ENCODE measurements at regions not wholly inside any gene's neighbourhood (a gene's known extent, or its start where the extent isn't known, plus 50 kb on each side); places are given as distances from the start of the nearest gene placed in this dataset.

DNA sequence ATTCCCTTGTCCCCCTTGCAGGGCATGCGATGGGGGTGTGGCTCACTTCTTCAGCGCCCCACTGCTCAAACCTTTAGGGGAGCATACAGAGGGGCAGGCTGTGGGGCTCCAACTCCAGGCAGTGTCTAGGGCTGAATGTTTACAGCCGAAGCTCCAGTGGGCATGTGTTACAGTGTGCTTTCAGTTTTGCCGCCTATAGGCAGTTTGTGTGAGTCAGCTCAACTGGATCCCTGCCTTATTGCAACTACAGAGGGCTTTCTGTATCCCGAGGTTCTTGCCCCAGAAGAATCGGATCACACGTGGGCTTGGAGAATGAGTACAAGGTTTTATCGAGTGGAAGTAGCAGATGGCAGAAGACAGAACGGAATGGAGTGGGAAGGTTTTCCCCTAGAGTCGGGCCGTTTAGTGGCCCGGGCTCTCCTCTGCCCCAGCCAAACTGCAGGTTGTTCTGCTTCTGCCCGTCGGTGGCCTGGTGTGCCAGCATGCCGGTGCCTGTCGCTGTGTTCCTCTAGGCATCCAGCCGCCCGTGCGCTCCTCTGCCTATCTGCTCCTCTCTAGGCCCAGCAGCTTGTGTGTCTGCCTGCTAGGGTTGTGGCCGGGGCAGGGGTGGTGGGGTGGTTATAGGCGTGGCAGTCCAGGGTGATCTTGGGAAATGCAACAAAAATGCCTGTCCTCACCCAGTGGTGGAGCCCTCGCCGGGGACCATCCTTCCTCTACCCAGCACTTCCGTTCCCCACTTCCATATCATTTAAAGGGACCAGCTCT is 435.9 kb upstream of the SGCG start:
- WGBS, 2 experiments (ENCODE audit: extremely low coverage in 2 of 2, insufficient read length in 1 of 2): 83% methylated on average over 3 of the region's 24 CpGs; no CpG with 5 or more reads in 1 of the 2 experiments
- dilution Hi-C loops (cut with HindIII; ENCODE audit: low sequenced_read_pairs, unreplicated experiment): no loop called here

More for the DNA sequence above, 435.9 kb upstream of the SGCG start:
- H3K9ac ChIP-seq (ENCODE audit: low read depth, low read length): no peak overlapping the region
- H3K79me1 ChIP-seq (ENCODE audit: low read depth in 1 of 2, low read length in 2 of 2): no peaks in the 10 kb centered on the region
- no peak overlapping the region for H2BK20ac ChIP-seq (ENCODE audit: low read depth, low read length)
- no peaks in the 10 kb centered on the region for H3K9me1 ChIP-seq (ENCODE audit: insufficient read depth, low read length)
- H3K4ac ChIP-seq (ENCODE audit: low read depth, low read length): no peak overlapping the region
- H3K27me3 ChIP-seq (ENCODE audit: control insufficient read depth, insufficient read depth, low read length): no peaks in the 10 kb centered on the region
- intact Hi-C loops (cut with micrococcal nuclease): no loop called here
- DNase-seq (no peak), ATAC-seq (ENCODE audit: low read depth) (no peak)
- H3K27ac ChIP-seq (ENCODE audit: insufficient read depth, low read length): no peak overlapping the region
- H3K36me3 ChIP-seq (ENCODE audit: control insufficient read depth, insufficient read depth, low read length): no peaks in the 10 kb centered on the region
- H2BK120ac ChIP-seq (ENCODE audit: low read depth, low read length): no peak overlapping the region
- no peak overlapping the region for H3K18ac ChIP-seq (ENCODE audit: low read depth, low read length)
- H2BK5ac ChIP-seq (ENCODE audit: low read depth, low read length, poor library complexity, severe bottlenecking): no peak overlapping the region
- in situ Hi-C loops (cut with MboI; ENCODE audit: low sequenced_read_pairs): no loop called here
- TF ChIP-seq POLR2A (IDR thresholded peaks at IDR 0.05; ENCODE audit: low read depth, low read length) (no peak), MXI1 (IDR thresholded peaks at IDR 0.05; ENCODE audit: borderline replicate concordance, low read depth, low read length) (no peak), CEBPB (IDR thresholded peaks at IDR 0.05; ENCODE audit: low read depth, low read length) (no peak)
- TF ChIP-seq, protein P1, sequence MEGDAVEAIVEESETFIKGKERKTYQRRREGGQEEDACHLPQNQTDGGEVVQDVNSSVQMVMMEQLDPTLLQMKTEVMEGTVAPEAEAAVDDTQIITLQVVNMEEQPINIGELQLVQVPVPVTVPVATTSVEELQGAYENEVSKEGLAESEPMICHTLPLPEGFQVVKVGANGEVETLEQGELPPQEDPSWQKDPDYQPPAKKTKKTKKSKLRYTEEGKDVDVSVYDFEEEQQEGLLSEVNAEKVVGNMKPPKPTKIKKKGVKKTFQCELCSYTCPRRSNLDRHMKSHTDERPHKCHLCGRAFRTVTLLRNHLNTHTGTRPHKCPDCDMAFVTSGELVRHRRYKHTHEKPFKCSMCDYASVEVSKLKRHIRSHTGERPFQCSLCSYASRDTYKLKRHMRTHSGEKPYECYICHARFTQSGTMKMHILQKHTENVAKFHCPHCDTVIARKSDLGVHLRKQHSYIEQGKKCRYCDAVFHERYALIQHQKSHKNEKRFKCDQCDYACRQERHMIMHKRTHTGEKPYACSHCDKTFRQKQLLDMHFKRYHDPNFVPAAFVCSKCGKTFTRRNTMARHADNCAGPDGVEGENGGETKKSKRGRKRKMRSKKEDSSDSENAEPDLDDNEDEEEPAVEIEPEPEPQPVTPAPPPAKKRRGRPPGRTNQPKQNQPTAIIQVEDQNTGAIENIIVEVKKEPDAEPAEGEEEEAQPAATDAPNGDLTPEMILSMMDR (conservative IDR thresholded peaks at IDR 0.05; ENCODE audit: low read depth, low read length): no peak
- CTCF ChIA-PET: no interaction called here
- H3K14ac ChIP-seq (replicated peaks; ENCODE audit: low read depth, low read length): no peak overlapping the region
- H3K23ac ChIP-seq (ENCODE audit: low read depth, low read length): no peak overlapping the region
- H4K8ac ChIP-seq (ENCODE audit: low read depth in 2 of 2, low read length in 2 of 2): no peak overlapping the region
- BruUV-seq (replicated peaks): no TSS peak
- no peak overlapping the region for H2BK15ac ChIP-seq (ENCODE audit: low read depth, low read length)
- H2AFZ ChIP-seq (replicated peaks; ENCODE audit: low read length, poor library complexity): no peak overlapping the region
- H3K9me3 ChIP-seq (ENCODE audit: control insufficient read depth, insufficient read depth, low read length): peaks cover 4% of the 10 kb centered on the region; the same call in 1 of the 2 replicates
- H3K4me2 ChIP-seq (ENCODE audit: low read depth, low read length): no peak overlapping the region
- H4K5ac ChIP-seq (ENCODE audit: low read depth, low read length): no peak overlapping the region
- no peak overlapping the region for H2AK5ac ChIP-seq (ENCODE audit: low read depth, low read length)
- no peak overlapping the region for H4K91ac ChIP-seq (ENCODE audit: insufficient read depth, low read depth, low read length)
- H4K20me1 ChIP-seq (ENCODE audit: insufficient read depth, low read length): no peaks in the 10 kb centered on the region
- no peak overlapping the region for H2AK9ac ChIP-seq (replicated peaks; ENCODE audit: low read depth, low read length, poor library complexity)
- H3K4me1 ChIP-seq (ENCODE audit: control insufficient read depth, insufficient read depth, low read length): no peaks in the 10 kb centered on the region
- POLR2A ChIA-PET (ENCODE audit: unreplicated experiment): no interaction called here
- H3K4me3 ChIP-seq (ENCODE audit: insufficient read depth, low read depth, low read length): no peak overlapping the region
- no peak overlapping the region for H3K56ac ChIP-seq (ENCODE audit: extremely low read depth, insufficient read depth, low read length)
